ENCODE measurements at regions not wholly inside any gene's neighbourhood (a gene's known extent, or its start where the extent isn't known, plus 50 kb on each side); places are given as distances from the start of the nearest gene placed in this dataset.
A peak's percentile ranks its signal among the peaks of the same experiment; 100 is the strongest.
"Not testable (repeated sequence)": the region's sequence is repeated elsewhere in the genome, so short reads cannot be mapped to it uniquely, and the experiment has no call there.

- DNase-seq: not testable (repeated sequence)
Observed at GRCh38 chr1:24268555-24268954, 50.6 kb upstream of the GRHL3 start.

GRCh38 chr1:24266998-24267397 lies 52.2 kb upstream of the GRHL3 start:
- DNase-seq: no peak

- DNase-seq: no peak
Observed at GRCh38 chr1:24266398-24266941, 52.7 kb upstream of the GRHL3 start.

- DNase-seq: no peak
Observed at GRCh38 chr1:24263746-24264145, 55.4 kb upstream of the GRHL3 start.

GRCh38 chr1:24263211-24263610 lies 55.9 kb upstream of the GRHL3 start:
- no peak for DNase-seq

- DNase-seq: no peak
Observed at GRCh38 chr1:24261977-24262376, 57.2 kb upstream of the GRHL3 start.

- DNase-seq: no peak
Observed at GRCh38 chr1:24258735-24259424, 60.3 kb upstream of the GRHL3 start.

- no peak for DNase-seq
Observed at GRCh38 chr1:24257373-24257772, 61.8 kb upstream of the GRHL3 start.

- DNase-seq: no peak
Observed at GRCh38 chr1:24256687-24257086, 62.5 kb upstream of the GRHL3 start.

- DNase-seq: no peak
Observed at GRCh38 chr1:24255226-24255625, 63.9 kb upstream of the GRHL3 start.

- DNase-seq: peak; percentile 1
Observed at GRCh38 chr1:24254783-24255182, 64.4 kb upstream of the GRHL3 start.

GRCh38 chr1:24253571-24253970 lies 65.6 kb upstream of the GRHL3 start:
- DNase-seq: no peak

GRCh38 chr1:24252185-24252780 lies 65.2 kb upstream of the IFNLR1 start:
- no peak for DNase-seq

GRCh38 chr1:24251501-24251900 lies 64.4 kb upstream of the IFNLR1 start:
- no peak for DNase-seq

- no peak for DNase-seq
Observed at GRCh38 chr1:24250791-24251190, 63.7 kb upstream of the IFNLR1 start.

- DNase-seq: no peak
Observed at GRCh38 chr1:24250224-24250623, 63.1 kb upstream of the IFNLR1 start.

- DNase-seq: no peak
Observed at GRCh38 chr1:24248859-24249258, 61.8 kb upstream of the IFNLR1 start.

- DNase-seq: not testable (repeated sequence)
Observed at GRCh38 chr1:24247337-24247736, 60.2 kb upstream of the IFNLR1 start.

- DNase-seq: no peak
Observed at GRCh38 chr1:24244519-24245268, 57.6 kb upstream of the IFNLR1 start.

- no peak for DNase-seq
Observed at GRCh38 chr1:24237750-24238395, 50.8 kb upstream of the IFNLR1 start.

GRCh38 chr1:24236789-24237371 lies 49.8 kb upstream of the IFNLR1 start:
- no peak for DNase-seq

Measured in NCI-H146 (cell line).